SK-N-SH (cell line): ENCODE measurements at regions not wholly inside any gene's neighbourhood (a gene's known extent, or its start where the extent isn't known, plus 50 kb on each side); places are given as distances from the start of the nearest gene placed in this dataset.

Experiments used
- CTCF ChIA-PET: fragments of 300-600, 350-600 bp; formaldehyde crosslinking; extraction: SDS; loops from one replicate; lab custom pipeline; 2021; lab: Yijun Ruan, JAX
- POLR2A ChIA-PET: fragments of 350-600 bp; sonication (Branson Sonifier 250); formaldehyde crosslinking; extraction: SDS; loops from one replicate; lab custom pipeline; 2020; ENCODE audit warnings: antibody characterized with exemption, inconsistent platforms; lab: Yijun Ruan, JAX
- DNase-seq: peaks from one replicate; pipeline ENCODE4 v3.0.0; 2012
- H2AFZ ChIP-seq: fragments of 200-600 bp; sonication (generic); 2 replicates; pipeline ENCODE4 v1.8.1; 2016; ENCODE audit warnings: antibody characterized with exemption, mild to moderate bottlenecking, low read depth
- H3F3A ChIP-seq: fragments of 200-600 bp; sonication (generic); replicated peaks from 2 replicates; pipeline ENCODE3; 2016; ENCODE audit warnings: antibody characterized with exemption, mild to moderate bottlenecking; ENCODE audit not compliant: insufficient read depth
- H3K27ac ChIP-seq, 2 experiments: fragments of 200-500 bp in 1 of 2; fragments of 200-600 bp in 1 of 2; sonication (Bioruptor generic) in 1 of 2; sonication (generic), shearing (Covaris generic) in 1 of 2; 2 replicates each; pipeline versions ENCODE4 v1.5.1 to v1.6.1; 2014 to 2016; ENCODE audit warnings: low read depth in 2 of 2, inconsistent platforms in 1 of 2, low read length in 1 of 2, mild to moderate bottlenecking in 1 of 2, mixed read lengths in 1 of 2
- H3K27me3 ChIP-seq: fragments of 200-600 bp; sonication (generic), shearing (Covaris generic); 2 replicates; pipeline ENCODE4 v1.6.1; 2016; ENCODE audit warnings: mixed run types; ENCODE audit not compliant: insufficient read depth
- H3K36me3 ChIP-seq, 2 experiments: fragments of 200-500 bp in 1 of 2; fragments of 200-600 bp in 1 of 2; sonication (Bioruptor generic) in 1 of 2; sonication (generic) in 1 of 2; replicated peaks in 1 of 2; 2 replicates each; pipeline versions ENCODE3 to v1.5.1; 2014 to 2016; ENCODE audit warnings: low read length in 1 of 2, mild to moderate bottlenecking in 1 of 2; ENCODE audit not compliant: insufficient read depth in 2 of 2, control insufficient read depth in 1 of 2
- H3K4me1 ChIP-seq, 2 experiments: fragments of 200-500 bp in 1 of 2; fragments of 200-600 bp in 1 of 2; sonication (Bioruptor generic) in 1 of 2; sonication (generic), shearing (Covaris generic) in 1 of 2; 2 replicates each; pipeline versions ENCODE4 v1.5.1 to v1.6.1; 2014 to 2016; ENCODE audit warnings: low read depth in 1 of 2, low read length in 1 of 2, mixed run types in 1 of 2; ENCODE audit not compliant: insufficient read depth in 2 of 2, control insufficient read depth in 1 of 2
- H3K4me2 ChIP-seq: fragments of 200-600 bp; sonication (generic), shearing (Covaris generic); 2 replicates; pipeline ENCODE4 v1.6.1; 2017; ENCODE audit warnings: mixed run types
- H3K4me3 ChIP-seq, 2 experiments: fragments of 200-500 bp in 1 of 2; fragments of 200-600 bp in 1 of 2; sonication (Bioruptor generic) in 1 of 2; sonication (generic), shearing (Covaris generic) in 1 of 2; 2 replicates each; pipeline versions ENCODE4 v1.5.1 to v1.8.1; 2014 to 2016; ENCODE audit warnings: low read depth in 2 of 2, inconsistent platforms in 1 of 2, low read length in 1 of 2, mild to moderate bottlenecking in 1 of 2, mixed read lengths in 1 of 2, moderate library complexity in 1 of 2
- H3K79me2 ChIP-seq: fragments of 200-600 bp; sonication (generic); 2 replicates; pipeline ENCODE4 v1.8.1; 2017; ENCODE audit warnings: mild to moderate bottlenecking; ENCODE audit not compliant: insufficient read depth
- H3K9ac ChIP-seq: fragments of 200-600 bp; sonication (generic); 2 replicates; pipeline ENCODE4 v1.6.1; 2017; ENCODE audit warnings: mixed run types
- H3K9me2 ChIP-seq: fragments of 200-600 bp; sonication (generic); 2 replicates; pipeline ENCODE4 v1.6.1; 2017; ENCODE audit warnings: mixed run types
- H3K9me3 ChIP-seq: fragments of 200-600 bp; sonication (generic); 2 replicates; pipeline ENCODE4 v1.6.1; 2017; ENCODE audit warnings: mixed run types, mild to moderate bottlenecking, moderate library complexity
- H4K20me1 ChIP-seq: fragments of 200-600 bp; sonication (generic); 2 replicates; pipeline ENCODE4 v1.6.1; 2017; ENCODE audit warnings: mild to moderate bottlenecking, mixed run types; ENCODE audit not compliant: insufficient read depth
- ELF1 ChIP-seq: IDR thresholded peaks from 2 replicates; pipeline ENCODE4 v1.4.0; 2012
- EP300 ChIP-seq, 2 experiments: IDR thresholded peaks; 2 replicates each; pipeline versions ENCODE4 v1.4.0 to v1.6.1; 2012; ENCODE audit warnings: borderline replicate concordance in 1 of 2, low read depth in 1 of 2, low read length in 1 of 2
- EZH2phosphoT487 ChIP-seq: fragments of 200-600 bp; sonication (generic); IDR thresholded peaks from 2 replicates; pipeline ENCODE4 v1.6.1; 2017; ENCODE audit warnings: low read depth, mixed run types, mild to moderate bottlenecking, antibody characterized with exemption, moderate library complexity, borderline replicate concordance
- JUND ChIP-seq: IDR thresholded peaks from 2 replicates; pipeline ENCODE4 v1.4.0; 2012
- MXI1 ChIP-seq: IDR thresholded peaks from 2 replicates; pipeline ENCODE4 v1.6.1; 2012; ENCODE audit warnings: mild to moderate bottlenecking, low read depth, low read length, improper control_type of control experiment
- NRF1 ChIP-seq: IDR thresholded peaks from 2 replicates; pipeline ENCODE4 v1.6.1; 2012; ENCODE audit warnings: low read depth, mild to moderate bottlenecking, low read length
- TEAD4 ChIP-seq: IDR thresholded peaks from 2 replicates; pipeline ENCODE4 v1.4.0; 2012; ENCODE audit warnings: mild to moderate bottlenecking, borderline replicate concordance; ENCODE audit not compliant: insufficient read depth
- YY1 ChIP-seq: IDR thresholded peaks from 2 replicates; pipeline ENCODE4 v1.4.0; 2012; ENCODE audit warnings: low read depth, mild to moderate bottlenecking
- WGBS: methylation state at CpG from one replicate; pipeline ENCODE4 v1.1.6; 2017; ENCODE audit warnings: low lambda C conversion rate; 5-methylcytosine and 5-hydroxymethylcytosine counted together
- TF ChIP-seq, protein P1 (sequence below): IDR thresholded peaks from 2 replicates; pipeline ENCODE4 v1.4.0; 2012; ENCODE audit warnings: low read depth
- TF ChIP-seq, protein P2 (sequence below): IDR thresholded peaks from 2 replicates; pipeline ENCODE4 v1.6.1; 2012; ENCODE audit warnings: mild to moderate bottlenecking, low read depth, low read length, moderate library complexity
- TF ChIP-seq, protein P3 (sequence below): fragments of 150-350 bp; IDR thresholded peaks from 2 replicates; pipeline ENCODE4 v1.6.1; 2016; ENCODE audit warnings: mild to moderate bottlenecking, low read depth, low read length

- TF ChIP-seq, protein P1, sequence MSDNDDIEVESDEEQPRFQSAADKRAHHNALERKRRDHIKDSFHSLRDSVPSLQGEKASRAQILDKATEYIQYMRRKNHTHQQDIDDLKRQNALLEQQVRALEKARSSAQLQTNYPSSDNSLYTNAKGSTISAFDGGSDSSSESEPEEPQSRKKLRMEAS: no peak
- TF ChIP-seq JUND: no peak
- no peak for TF ChIP-seq NRF1
- no peak for TF ChIP-seq YY1
- no peak for TF ChIP-seq EZH2phosphoT487
Observed at GRCh38 chr10:52865213-52865612, 92.6 kb upstream of the MBL2 start (continued).

DNA sequence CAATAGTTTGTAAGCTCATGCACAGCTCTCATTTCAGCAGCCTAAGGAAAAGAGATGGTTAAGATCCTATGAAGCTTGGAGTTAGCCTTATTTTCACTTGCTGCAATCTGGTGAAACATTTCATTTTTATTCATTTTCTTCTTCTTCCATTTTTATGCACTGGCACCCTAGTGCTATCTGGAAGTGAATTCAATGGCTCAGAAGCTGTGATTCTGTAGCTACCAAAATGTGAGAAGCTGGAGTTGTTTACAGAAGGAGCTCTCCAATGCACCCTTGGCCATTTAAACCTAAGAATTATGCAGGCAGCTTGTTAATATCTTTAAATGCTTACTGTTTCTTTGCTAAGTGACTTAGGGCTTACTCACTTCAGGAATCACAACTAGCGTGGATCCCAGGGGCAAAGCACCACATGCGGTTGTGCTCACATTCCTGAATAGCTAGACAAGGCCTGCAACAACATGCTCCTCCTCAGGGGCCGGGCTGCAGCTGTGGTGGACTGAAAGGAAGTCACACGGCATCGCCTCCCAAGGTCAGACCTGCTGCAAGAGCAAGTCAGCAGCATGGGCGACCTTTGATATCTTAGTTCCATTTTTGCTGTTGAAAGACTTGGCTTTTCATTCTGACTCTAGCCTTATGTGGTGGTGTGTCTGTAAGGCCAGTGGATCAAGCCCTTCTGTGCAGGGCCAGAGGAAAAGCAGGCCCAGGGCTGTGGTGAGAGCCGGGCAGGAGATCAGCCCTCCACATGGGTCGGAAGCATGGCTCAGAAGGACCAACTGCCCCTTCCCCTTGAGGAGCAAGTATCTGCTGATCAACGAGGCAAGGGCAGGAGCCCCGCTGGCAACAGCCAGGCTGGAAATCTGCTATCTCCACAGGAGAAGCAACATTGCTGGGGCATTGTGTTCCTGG lies 91.9 kb upstream of the MBL2 start:
- H3F3A ChIP-seq: no peaks in the 10 kb centered on the region
- no peaks in the 10 kb centered on the region for H3K9me3 ChIP-seq
- no peak overlapping the region for H3K4me2 ChIP-seq
- H3K4me1 ChIP-seq: no peaks in the 10 kb centered on the region; a peak in 1 of 4 replicates
- DNase-seq: no peak
- TF ChIP-seq TEAD4 (no peak), MXI1 (no peak), EP300 (IDR thresholded peaks at IDR 0.05; ENCODE audit: borderline replicate concordance in 1 of 2, low read depth in 1 of 2, low read length in 1 of 2) (no peak), ELF1 (no peak)
- TF ChIP-seq, protein P2, sequence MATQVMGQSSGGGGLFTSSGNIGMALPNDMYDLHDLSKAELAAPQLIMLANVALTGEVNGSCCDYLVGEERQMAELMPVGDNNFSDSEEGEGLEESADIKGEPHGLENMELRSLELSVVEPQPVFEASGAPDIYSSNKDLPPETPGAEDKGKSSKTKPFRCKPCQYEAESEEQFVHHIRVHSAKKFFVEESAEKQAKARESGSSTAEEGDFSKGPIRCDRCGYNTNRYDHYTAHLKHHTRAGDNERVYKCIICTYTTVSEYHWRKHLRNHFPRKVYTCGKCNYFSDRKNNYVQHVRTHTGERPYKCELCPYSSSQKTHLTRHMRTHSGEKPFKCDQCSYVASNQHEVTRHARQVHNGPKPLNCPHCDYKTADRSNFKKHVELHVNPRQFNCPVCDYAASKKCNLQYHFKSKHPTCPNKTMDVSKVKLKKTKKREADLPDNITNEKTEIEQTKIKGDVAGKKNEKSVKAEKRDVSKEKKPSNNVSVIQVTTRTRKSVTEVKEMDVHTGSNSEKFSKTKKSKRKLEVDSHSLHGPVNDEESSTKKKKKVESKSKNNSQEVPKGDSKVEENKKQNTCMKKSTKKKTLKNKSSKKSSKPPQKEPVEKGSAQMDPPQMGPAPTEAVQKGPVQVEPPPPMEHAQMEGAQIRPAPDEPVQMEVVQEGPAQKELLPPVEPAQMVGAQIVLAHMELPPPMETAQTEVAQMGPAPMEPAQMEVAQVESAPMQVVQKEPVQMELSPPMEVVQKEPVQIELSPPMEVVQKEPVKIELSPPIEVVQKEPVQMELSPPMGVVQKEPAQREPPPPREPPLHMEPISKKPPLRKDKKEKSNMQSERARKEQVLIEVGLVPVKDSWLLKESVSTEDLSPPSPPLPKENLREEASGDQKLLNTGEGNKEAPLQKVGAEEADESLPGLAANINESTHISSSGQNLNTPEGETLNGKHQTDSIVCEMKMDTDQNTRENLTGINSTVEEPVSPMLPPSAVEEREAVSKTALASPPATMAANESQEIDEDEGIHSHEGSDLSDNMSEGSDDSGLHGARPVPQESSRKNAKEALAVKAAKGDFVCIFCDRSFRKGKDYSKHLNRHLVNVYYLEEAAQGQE: no peak
- TF ChIP-seq, protein P3, sequence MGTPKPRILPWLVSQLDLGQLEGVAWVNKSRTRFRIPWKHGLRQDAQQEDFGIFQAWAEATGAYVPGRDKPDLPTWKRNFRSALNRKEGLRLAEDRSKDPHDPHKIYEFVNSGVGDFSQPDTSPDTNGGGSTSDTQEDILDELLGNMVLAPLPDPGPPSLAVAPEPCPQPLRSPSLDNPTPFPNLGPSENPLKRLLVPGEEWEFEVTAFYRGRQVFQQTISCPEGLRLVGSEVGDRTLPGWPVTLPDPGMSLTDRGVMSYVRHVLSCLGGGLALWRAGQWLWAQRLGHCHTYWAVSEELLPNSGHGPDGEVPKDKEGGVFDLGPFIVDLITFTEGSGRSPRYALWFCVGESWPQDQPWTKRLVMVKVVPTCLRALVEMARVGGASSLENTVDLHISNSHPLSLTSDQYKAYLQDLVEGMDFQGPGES: no peak
- no peak overlapping the region for H3K27ac ChIP-seq
- no peaks in the 10 kb centered on the region for H3K79me2 ChIP-seq
- H4K20me1 ChIP-seq: no peaks in the 10 kb centered on the region
- ChIA-PET POLR2A (no interaction called here), CTCF (no interaction called here)
- no peaks in the 10 kb centered on the region for H3K36me3 ChIP-seq
- H3K27me3 ChIP-seq: no peaks in the 10 kb centered on the region
- WGBS: 47% methylated on average over 6 of the region's 10 CpGs
- no peaks in the 10 kb centered on the region for H3K9me2 ChIP-seq
- H2AFZ ChIP-seq: no peak overlapping the region
- H3K9ac ChIP-seq: no peak overlapping the region
- no peak overlapping the region for H3K4me3 ChIP-seq
